Ascending aorta (tissue), 2 donors: ENCODE measurements at regions not wholly inside any gene's neighbourhood (a gene's known extent, or its start where the extent isn't known, plus 50 kb on each side); places are given as distances from the start of the nearest gene placed in this dataset.
"Not testable (repeated sequence)": the region's sequence is repeated elsewhere in the genome, so short reads cannot be mapped to it uniquely, and the experiment has no call there.

ENCODE experiments used
- DNase-seq, 2 donors: peaks; one replicate each; pipeline ENCODE4 v3.0.0-alpha.2; 2019; ENCODE audit warnings: low spot score in 2 of 2
- H3K27ac ChIP-seq, 2 donors: fragments of 200-600 bp; sonication (generic); one replicate each; pipeline ENCODE4 v1.5.1; 2016 to 2017; ENCODE audit warnings: mild to moderate bottlenecking in 1 of 2
- H3K27me3 ChIP-seq: fragments of 200-600 bp; sonication (generic); one replicate; pipeline ENCODE4 v1.5.1; 2017
- H3K36me3 ChIP-seq, 2 donors: fragments of 200-600 bp; sonication (generic); one replicate each; pipeline ENCODE4 v1.5.1; 2016
- H3K4me1 ChIP-seq, 2 donors: fragments of 200-600 bp; sonication (generic); one replicate each; pipeline ENCODE4 v1.5.1; 2016 to 2017; ENCODE audit warnings: mild to moderate bottlenecking in 1 of 2
- H3K4me3 ChIP-seq, 2 donors: fragments of 200-600 bp; sonication (generic); one replicate each; pipeline ENCODE4 v1.5.1; 2016 to 2017; ENCODE audit warnings: mild to moderate bottlenecking in 1 of 2
- H3K9me3 ChIP-seq, 2 donors: fragments of 200-600 bp; sonication (generic); one replicate each; pipeline ENCODE4 v1.5.1; 2016
- intact Hi-C: fragments of 100-400 bp; cut with DNase I; formaldehyde crosslinking; loops from one replicate; pipeline ENCODE4 v1.15.1; 2023
- TF ChIP-seq, protein P1 (sequence below), 3 experiments: fragments of 200-600 bp in 2 of 3; fragments of 450-650 bp in 1 of 3; sonication (generic) in 2 of 3; IDR thresholded peaks; one replicate each; pipeline ENCODE4 v1.5.1; 2016 to 2019; ENCODE audit warnings: antibody characterized with exemption in 3 of 3, mild to moderate bottlenecking in 1 of 3, moderate library complexity in 1 of 3

DNA sequence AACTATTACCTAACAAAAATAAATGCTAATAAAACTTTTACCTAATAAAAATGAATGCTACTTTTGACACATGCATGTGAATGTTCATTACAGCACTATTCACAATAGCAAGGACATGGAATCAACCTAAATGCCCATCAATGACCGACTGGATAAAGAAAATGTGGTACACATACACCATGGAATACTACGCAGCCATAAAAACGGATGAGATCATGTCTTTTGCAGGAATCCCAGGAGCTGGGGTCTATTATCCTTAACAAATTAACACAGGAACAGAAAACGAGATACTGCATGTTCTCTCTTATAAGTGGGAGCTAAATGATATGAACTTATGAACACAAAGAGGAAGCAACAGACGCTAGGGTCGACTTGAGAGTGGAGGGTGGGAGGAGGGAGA lies 88.1 kb upstream of the FAM204A start:
- TF ChIP-seq, protein P1, sequence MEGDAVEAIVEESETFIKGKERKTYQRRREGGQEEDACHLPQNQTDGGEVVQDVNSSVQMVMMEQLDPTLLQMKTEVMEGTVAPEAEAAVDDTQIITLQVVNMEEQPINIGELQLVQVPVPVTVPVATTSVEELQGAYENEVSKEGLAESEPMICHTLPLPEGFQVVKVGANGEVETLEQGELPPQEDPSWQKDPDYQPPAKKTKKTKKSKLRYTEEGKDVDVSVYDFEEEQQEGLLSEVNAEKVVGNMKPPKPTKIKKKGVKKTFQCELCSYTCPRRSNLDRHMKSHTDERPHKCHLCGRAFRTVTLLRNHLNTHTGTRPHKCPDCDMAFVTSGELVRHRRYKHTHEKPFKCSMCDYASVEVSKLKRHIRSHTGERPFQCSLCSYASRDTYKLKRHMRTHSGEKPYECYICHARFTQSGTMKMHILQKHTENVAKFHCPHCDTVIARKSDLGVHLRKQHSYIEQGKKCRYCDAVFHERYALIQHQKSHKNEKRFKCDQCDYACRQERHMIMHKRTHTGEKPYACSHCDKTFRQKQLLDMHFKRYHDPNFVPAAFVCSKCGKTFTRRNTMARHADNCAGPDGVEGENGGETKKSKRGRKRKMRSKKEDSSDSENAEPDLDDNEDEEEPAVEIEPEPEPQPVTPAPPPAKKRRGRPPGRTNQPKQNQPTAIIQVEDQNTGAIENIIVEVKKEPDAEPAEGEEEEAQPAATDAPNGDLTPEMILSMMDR (IDR thresholded peaks at IDR 0.05), result no peak
- intact Hi-C loops, result no loop called here

DNA sequence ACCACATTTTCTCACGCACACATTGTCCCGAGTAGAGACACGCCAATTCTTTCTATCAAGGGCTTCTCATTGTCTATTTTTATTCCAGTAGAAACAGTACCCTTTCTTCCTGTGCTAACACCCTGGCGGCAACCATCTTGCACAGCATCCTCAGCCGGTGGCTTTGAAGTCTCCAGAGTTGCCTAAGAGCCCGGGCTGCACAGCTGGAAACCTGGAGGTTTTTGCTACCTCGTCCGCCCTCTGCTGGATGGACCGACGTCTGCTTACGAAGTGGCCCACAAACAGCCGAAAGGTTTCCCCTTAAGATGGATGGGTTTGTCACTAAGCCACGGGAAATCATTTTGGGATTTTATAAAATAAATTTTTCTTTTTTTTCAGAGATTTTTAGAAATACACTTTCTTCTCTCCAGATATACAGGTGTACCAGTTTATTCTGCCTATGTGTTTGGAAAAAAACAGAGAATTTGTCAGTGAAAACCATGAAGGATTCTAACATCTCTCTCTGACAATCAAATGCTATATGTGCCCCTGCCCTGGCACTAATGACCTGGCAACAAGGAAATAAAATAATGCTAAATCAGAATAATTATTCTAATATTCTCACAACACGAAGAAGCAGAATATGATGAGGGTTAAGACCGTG lies 81.8 kb upstream of the FAM204A start:
- intact Hi-C loops, result loop anchor here (2.0 kb wide), 1 partner anchor 927 kb away; no protein-coding TSS in a partner anchor
- Histone ChIP-seq H3K27ac (no peak overlapping the region), H3K9me3 (no peaks in the 10 kb centered on the region), H3K27me3 (no peaks in the 10 kb centered on the region), H3K36me3 (no peaks in the 10 kb centered on the region), H3K4me1 (no peaks in the 10 kb centered on the region), H3K4me3 (no peak overlapping the region)
- DNase-seq, result peak in 1 of 2 donors; percentile 75
- TF ChIP-seq, protein P1 (IDR thresholded peaks at IDR 0.05), result peak; percentile 13 to 56 (median 48)

More for the DNA sequence above, 88.1 kb upstream of the FAM204A start:
- Histone ChIP-seq H3K9me3 (no peaks in the 10 kb centered on the region), H3K4me1 (no peaks in the 10 kb centered on the region), H3K27me3 (no peaks in the 10 kb centered on the region), H3K4me3 (no peak overlapping the region), H3K36me3 (no peaks in the 10 kb centered on the region), H3K27ac (no peak overlapping the region)
- no peak for DNase-seq

DNA sequence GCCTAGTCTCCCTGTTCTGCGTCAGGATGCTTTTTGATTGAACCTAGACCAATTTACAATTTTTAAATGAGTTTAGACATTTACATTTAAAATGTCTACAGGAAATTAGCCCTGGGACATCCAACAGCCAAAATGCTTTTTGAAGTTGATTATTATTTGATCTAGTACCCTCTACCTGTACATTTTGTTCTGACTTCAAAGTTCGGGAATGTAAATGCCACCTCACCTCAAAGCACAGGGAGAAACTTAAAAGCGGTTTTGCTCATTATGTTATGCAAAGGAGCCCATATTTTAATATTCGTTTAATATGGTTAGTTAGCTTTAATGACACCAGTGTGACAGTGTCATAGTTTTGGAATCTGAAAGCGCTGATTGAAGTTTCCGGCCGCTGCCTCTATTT lies 80.1 kb upstream of the FAM204A start:
- H3K4me3 ChIP-seq, result no peak overlapping the region
- H3K4me1 ChIP-seq, result no peaks in the 10 kb centered on the region
- DNase-seq, result no peak
- intact Hi-C loops, result loop anchor here (2.0 kb wide), 1 partner anchor 925 kb away; no protein-coding TSS in a partner anchor
- no peaks in the 10 kb centered on the region for H3K36me3 ChIP-seq
- H3K9me3 ChIP-seq, result no peaks in the 10 kb centered on the region
- H3K27me3 ChIP-seq, result no peaks in the 10 kb centered on the region
- no peak overlapping the region for H3K27ac ChIP-seq
- TF ChIP-seq, protein P1 (IDR thresholded peaks at IDR 0.05), result no peak

DNA sequence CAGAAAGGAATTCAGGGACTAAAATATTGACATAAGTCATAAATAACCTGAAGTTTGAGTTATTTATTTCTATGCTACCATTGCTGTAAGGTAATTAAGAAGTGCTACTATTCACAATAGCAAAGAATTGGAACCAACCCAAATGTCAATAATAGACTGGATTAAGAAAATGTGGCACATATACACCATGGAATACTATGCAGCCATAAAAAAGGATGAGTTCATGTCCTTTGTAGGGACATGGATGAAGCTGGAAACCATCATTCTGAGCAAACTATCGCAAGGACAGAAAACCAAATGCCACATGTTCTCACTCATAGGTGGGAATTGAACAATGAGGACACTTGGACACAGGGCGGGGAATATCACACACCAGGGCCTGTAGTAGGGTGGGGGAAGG lies 77.9 kb upstream of the FAM204A start:
- DNase-seq, H3K4me1 ChIP-seq, H3K4me3 ChIP-seq, H3K27me3 ChIP-seq, H3K9me3 ChIP-seq, intact Hi-C loops, H3K36me3 ChIP-seq, H3K27ac ChIP-seq: not testable (repeated sequence)

DNA sequence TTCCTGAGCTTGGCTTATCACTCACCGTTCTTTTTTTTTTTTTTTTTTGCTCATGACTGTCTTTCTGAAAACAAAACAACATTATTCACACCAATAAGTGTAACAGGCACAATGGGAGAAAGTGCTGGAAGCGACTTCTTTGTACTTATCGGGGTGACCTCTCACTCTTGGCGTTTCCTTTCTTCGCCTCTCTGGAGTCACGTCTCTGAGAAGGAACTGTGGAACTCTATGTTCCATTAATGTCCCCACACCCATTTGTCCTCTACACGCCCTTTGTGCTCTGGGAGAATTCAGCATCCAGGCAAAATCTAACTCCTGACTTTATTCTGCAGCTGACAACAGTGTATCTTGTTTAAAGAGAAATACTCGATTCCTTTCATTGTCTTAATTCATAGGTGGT lies 70.8 kb upstream of the FAM204A start:
- DNase-seq, result no peak
- H3K9me3 ChIP-seq, result no peaks in the 10 kb centered on the region
- H3K4me3 ChIP-seq, result no peak overlapping the region
- TF ChIP-seq, protein P1 (IDR thresholded peaks at IDR 0.05), result no peak
- no peaks in the 10 kb centered on the region for H3K27me3 ChIP-seq
- no peak overlapping the region for H3K27ac ChIP-seq
- intact Hi-C loops, result loop anchor here (10.0 kb wide), 1 partner anchor 138 kb away; no protein-coding TSS in a partner anchor
- H3K36me3 ChIP-seq, result no peaks in the 10 kb centered on the region
- no peaks in the 10 kb centered on the region for H3K4me1 ChIP-seq

DNA sequence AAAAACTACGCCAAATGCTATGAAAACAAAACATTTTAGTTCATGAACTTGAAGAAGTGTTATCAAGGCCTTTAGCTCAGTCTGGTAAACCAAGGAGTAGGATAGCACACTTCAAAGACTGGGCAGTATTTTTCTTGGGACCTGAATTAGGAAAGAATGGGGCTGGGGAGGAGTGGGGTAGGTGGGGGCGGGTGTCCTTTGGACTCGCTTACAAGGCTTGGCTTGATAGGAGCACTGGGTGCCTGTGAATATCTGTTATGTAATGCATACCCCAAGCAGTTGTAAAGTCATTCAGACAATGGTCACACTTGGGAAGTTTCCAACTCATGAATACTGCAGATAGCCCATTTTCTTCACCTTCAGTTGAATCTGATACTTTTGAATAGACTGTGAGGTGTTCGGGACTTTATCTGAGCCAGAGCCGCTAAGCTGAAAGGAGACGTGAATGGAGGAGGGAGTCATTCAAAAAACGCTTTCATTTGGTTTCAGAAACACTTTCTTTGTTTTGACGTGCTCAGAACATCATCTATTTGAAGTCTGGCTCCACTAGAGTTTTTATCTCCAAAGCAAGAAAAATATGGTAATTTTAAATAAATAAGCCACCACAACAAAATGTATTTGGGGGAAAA lies 70.1 kb upstream of the FAM204A start:
- DNase-seq, result no peak
- H3K9me3 ChIP-seq, result no peaks in the 10 kb centered on the region
- TF ChIP-seq, protein P1 (IDR thresholded peaks at IDR 0.05), result no peak
- H3K36me3 ChIP-seq, result no peaks in the 10 kb centered on the region
- intact Hi-C loops, result loop anchor here (10.0 kb wide), 1 partner anchor 137 kb away; no protein-coding TSS in a partner anchor
- no peak overlapping the region for H3K4me3 ChIP-seq
- no peaks in the 10 kb centered on the region for H3K27me3 ChIP-seq
- no peak overlapping the region for H3K27ac ChIP-seq
- no peaks in the 10 kb centered on the region for H3K4me1 ChIP-seq
